ENCODE measurements at regions not wholly inside any gene's neighbourhood (a gene's known extent, or its start where the extent isn't known, plus 50 kb on each side); places are given as distances from the start of the nearest gene placed in this dataset.

- Histone ChIP-seq H3K9ac (ENCODE audit: low read depth, low read length) (no peak overlapping the region), H3K56ac (ENCODE audit: extremely low read depth, insufficient read depth, low read length) (no peak overlapping the region), H3K4ac (ENCODE audit: low read depth, low read length) (no peak overlapping the region), H3K4me1 (ENCODE audit: control insufficient read depth, insufficient read depth, low read length) (no peaks in the 10 kb centered on the region), H3K18ac (ENCODE audit: low read depth, low read length) (no peak overlapping the region), H4K91ac (ENCODE audit: insufficient read depth, low read depth, low read length) (no peak overlapping the region; the same call in 1 of the 2 replicates), H2BK120ac (ENCODE audit: low read depth, low read length) (peak overlapping the region; percentile 83; the same call in 1 of the 2 replicates), H3K27ac (ENCODE audit: insufficient read depth, low read length) (no peak overlapping the region; the same call in 1 of the 2 replicates), H3K36me3 (ENCODE audit: control insufficient read depth, insufficient read depth, low read length) (no peaks in the 10 kb centered on the region), H3K79me1 (ENCODE audit: low read depth in 1 of 2, low read length in 2 of 2) (no peaks in the 10 kb centered on the region), H3K14ac (replicated peaks; ENCODE audit: low read depth, low read length) (no peak overlapping the region), H2BK5ac (ENCODE audit: low read depth, low read length, poor library complexity, severe bottlenecking) (peak overlapping the region; percentile 20), H2BK20ac (ENCODE audit: low read depth, low read length) (peak overlapping the region; percentile 80; the same call in 1 of the 2 replicates), H3K27me3 (ENCODE audit: control insufficient read depth, insufficient read depth, low read length) (no peaks in the 10 kb centered on the region), H3K4me2 (ENCODE audit: low read depth, low read length) (no peak overlapping the region), H2BK15ac (ENCODE audit: low read depth, low read length) (no peak overlapping the region), H4K5ac (ENCODE audit: low read depth, low read length) (no peak overlapping the region), H2AFZ (replicated peaks; ENCODE audit: low read length, poor library complexity) (no peak overlapping the region), H3K9me1 (ENCODE audit: insufficient read depth, low read length) (no peaks in the 10 kb centered on the region), H4K20me1 (ENCODE audit: insufficient read depth, low read length) (no peaks in the 10 kb centered on the region), H4K8ac (ENCODE audit: low read depth in 2 of 2, low read length in 2 of 2) (0 out of 4 replicates have a peak overlapping the region, but pooled peaks of 1 of the 2 experiments have one; percentile 51), H2AK9ac (replicated peaks; ENCODE audit: low read depth, low read length, poor library complexity) (no peak overlapping the region), H3K4me3 (ENCODE audit: insufficient read depth, low read depth, low read length) (no peak overlapping the region), H3K23ac (ENCODE audit: low read depth, low read length) (no peak overlapping the region), H3K9me3 (ENCODE audit: control insufficient read depth, insufficient read depth, low read length) (no peaks in the 10 kb centered on the region; the same call in 1 of the 2 replicates), H2AK5ac (ENCODE audit: low read depth, low read length) (no peak overlapping the region)
- in situ Hi-C loops (cut with MboI; ENCODE audit: low sequenced_read_pairs) (no loop called here), intact Hi-C loops (cut with micrococcal nuclease) (no loop called here), dilution Hi-C loops (cut with HindIII; ENCODE audit: low sequenced_read_pairs, unreplicated experiment) (no loop called here)
- BruUV-seq (replicated peaks), result no TSS peak
- POLR2A ChIA-PET (ENCODE audit: unreplicated experiment), result no interaction called here
- DNase-seq (peak; percentile 82), ATAC-seq (ENCODE audit: low read depth) (peak; percentile 77)
- CTCF ChIA-PET, result interaction anchor here (1.1 kb wide), 1 partner anchor 9 kb away, joined by 5 read pairs; no protein-coding TSS in a partner anchor
- TF ChIP-seq RCOR1 (IDR thresholded peaks at IDR 0.05; ENCODE audit: insufficient replicate concordance, low read length) (no peak), POLR2A (IDR thresholded peaks at IDR 0.05; ENCODE audit: low read depth, low read length) (0 out of 2 replicates have a peak, but pooled peaks have one; percentile 22), SMC3 (IDR thresholded peaks at IDR 0.05; ENCODE audit: low read depth, low read length) (no peak), CEBPB (IDR thresholded peaks at IDR 0.05; ENCODE audit: low read depth, low read length) (peak; percentile 68)
- TF ChIP-seq, protein P1, sequence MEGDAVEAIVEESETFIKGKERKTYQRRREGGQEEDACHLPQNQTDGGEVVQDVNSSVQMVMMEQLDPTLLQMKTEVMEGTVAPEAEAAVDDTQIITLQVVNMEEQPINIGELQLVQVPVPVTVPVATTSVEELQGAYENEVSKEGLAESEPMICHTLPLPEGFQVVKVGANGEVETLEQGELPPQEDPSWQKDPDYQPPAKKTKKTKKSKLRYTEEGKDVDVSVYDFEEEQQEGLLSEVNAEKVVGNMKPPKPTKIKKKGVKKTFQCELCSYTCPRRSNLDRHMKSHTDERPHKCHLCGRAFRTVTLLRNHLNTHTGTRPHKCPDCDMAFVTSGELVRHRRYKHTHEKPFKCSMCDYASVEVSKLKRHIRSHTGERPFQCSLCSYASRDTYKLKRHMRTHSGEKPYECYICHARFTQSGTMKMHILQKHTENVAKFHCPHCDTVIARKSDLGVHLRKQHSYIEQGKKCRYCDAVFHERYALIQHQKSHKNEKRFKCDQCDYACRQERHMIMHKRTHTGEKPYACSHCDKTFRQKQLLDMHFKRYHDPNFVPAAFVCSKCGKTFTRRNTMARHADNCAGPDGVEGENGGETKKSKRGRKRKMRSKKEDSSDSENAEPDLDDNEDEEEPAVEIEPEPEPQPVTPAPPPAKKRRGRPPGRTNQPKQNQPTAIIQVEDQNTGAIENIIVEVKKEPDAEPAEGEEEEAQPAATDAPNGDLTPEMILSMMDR (conservative IDR thresholded peaks at IDR 0.05; ENCODE audit: low read depth, low read length), result no peak
Measured at GRCh38 chr4:180923486-180923885, 1319.7 kb upstream of the TENM3 start.

All from IMR-90 (cell line).